EL (cell line): ENCODE measurements at regions not wholly inside any gene's neighbourhood (a gene's known extent, or its start where the extent isn't known, plus 50 kb on each side); places are given as distances from the start of the nearest gene placed in this dataset.
A peak's percentile ranks its signal among the peaks of the same experiment; 100 is the strongest.

ENCODE experiments used
- DNase-seq: peaks from one replicate; pipeline ENCODE4 v3.0.0-alpha.2; 2016

GRCh38 chr4:187135878-187136277, 412.2 kb upstream of the FAT1 start:
- no peak for DNase-seq

- no peak for DNase-seq
These were observed 415.5 kb upstream of the FAT1 start for GRCh38 chr4:187139141-187139540.

GRCh38 chr4:187141101-187141500, 417.4 kb upstream of the FAT1 start:
- peak; percentile 4 for DNase-seq

- DNase-seq = no peak
These were observed 425.7 kb upstream of the FAT1 start for GRCh38 chr4:187149229-187149945.

GRCh38 chr4:187157380-187157958, 433.8 kb upstream of the FAT1 start:
- no peak for DNase-seq

- no peak for DNase-seq
These were observed 434.3 kb upstream of the FAT1 start for GRCh38 chr4:187158003-187158402.

- no peak for DNase-seq
These were observed 436.8 kb upstream of the FAT1 start for GRCh38 chr4:187160486-187160885.

- DNase-seq = no peak
These were observed 443.3 kb upstream of the FAT1 start for GRCh38 chr4:187166886-187167512.

- DNase-seq = peak; percentile 8
These were observed 448.2 kb upstream of the FAT1 start for GRCh38 chr4:187171706-187172339.

- DNase-seq = peak; percentile 90
These were observed 448.7 kb upstream of the FAT1 start for GRCh38 chr4:187172340-187172761.

GRCh38 chr4:187174749-187175148, 451.1 kb upstream of the FAT1 start:
- DNase-seq = no peak

GRCh38 chr4:187175197-187175596, 451.5 kb upstream of the FAT1 start:
- no peak for DNase-seq

GRCh38 chr4:187176261-187176910, 452.7 kb upstream of the FAT1 start:
- DNase-seq = no peak

- DNase-seq = no peak
These were observed 454.4 kb upstream of the FAT1 start for GRCh38 chr4:187178084-187178483.

GRCh38 chr4:187178587-187178986, 454.9 kb upstream of the FAT1 start:
- DNase-seq = no peak

GRCh38 chr4:187179086-187180058, 455.7 kb upstream of the FAT1 start:
- DNase-seq = no peak

- DNase-seq = no peak
These were observed 457.4 kb upstream of the FAT1 start for GRCh38 chr4:187181054-187181453.

GRCh38 chr4:187183346-187183745, 459.7 kb upstream of the FAT1 start:
- DNase-seq = no peak

GRCh38 chr4:187183826-187184225, 460.2 kb upstream of the FAT1 start:
- DNase-seq = no peak

- no peak for DNase-seq
These were observed 460.9 kb upstream of the FAT1 start for GRCh38 chr4:187184508-187184907.

GRCh38 chr4:187188118-187188517, 464.5 kb upstream of the FAT1 start:
- DNase-seq = no peak

- no peak for DNase-seq
These were observed 465.1 kb upstream of the FAT1 start for GRCh38 chr4:187188741-187189140.
